ENCODE measurements at regions not wholly inside any gene's neighbourhood (a gene's known extent, or its start where the extent isn't known, plus 50 kb on each side); places are given as distances from the start of the nearest gene placed in this dataset.

- H3K4me3 ChIP-seq (ENCODE audit: low read depth, low read length): no peak overlapping the region
- no peak for TF ChIP-seq CTCF (IDR thresholded peaks at IDR 0.05; ENCODE audit: insufficient read depth, low read depth, low read length)
- DNase-seq (ENCODE audit: low read depth): no peak
Measured at GRCh38 chr2:125885340-125885739, 770.6 kb upstream of the GYPC start.

- TF ChIP-seq CTCF (IDR thresholded peaks at IDR 0.05; ENCODE audit: insufficient read depth, low read depth, low read length): no peak
- H3K4me3 ChIP-seq (ENCODE audit: low read depth, low read length): no peak overlapping the region
- DNase-seq (ENCODE audit: low read depth): no peak
Measured at GRCh38 chr2:125886153-125886552, 769.8 kb upstream of the GYPC start.

- H3K4me3 ChIP-seq (ENCODE audit: low read depth, low read length): no peak overlapping the region
- no peak for DNase-seq (ENCODE audit: low read depth)
- TF ChIP-seq CTCF (IDR thresholded peaks at IDR 0.05; ENCODE audit: insufficient read depth, low read depth, low read length): no peak
Measured at GRCh38 chr2:125901278-125901677, 754.7 kb upstream of the GYPC start.

- DNase-seq (ENCODE audit: low read depth): no peak
- no peak for TF ChIP-seq CTCF (IDR thresholded peaks at IDR 0.05; ENCODE audit: insufficient read depth, low read depth, low read length)
- no peak overlapping the region for H3K4me3 ChIP-seq (ENCODE audit: low read depth, low read length)
Measured at GRCh38 chr2:125925891-125926546, 729.9 kb upstream of the GYPC start.

- no peak for DNase-seq (ENCODE audit: low read depth)
Measured at GRCh38 chr2:125935559-125935958, 720.4 kb upstream of the GYPC start.

GRCh38 chr2:125942585-125943424, 713.2 kb upstream of the GYPC start:
- no peak overlapping the region for H3K4me3 ChIP-seq (ENCODE audit: low read depth, low read length)
- no peak for DNase-seq (ENCODE audit: low read depth)
- no peak for TF ChIP-seq CTCF (IDR thresholded peaks at IDR 0.05; ENCODE audit: insufficient read depth, low read depth, low read length)

More at GRCh38 chr2:125935559-125935958, 720.4 kb upstream of the GYPC start:
- no peak overlapping the region for H3K4me3 ChIP-seq (ENCODE audit: low read depth, low read length)
- TF ChIP-seq CTCF (IDR thresholded peaks at IDR 0.05; ENCODE audit: insufficient read depth, low read depth, low read length): no peak
